RWPE1 (cell line): ENCODE measurements at regions not wholly inside any gene's neighbourhood (a gene's known extent, or its start where the extent isn't known, plus 50 kb on each side); places are given as distances from the start of the nearest gene placed in this dataset.

ENCODE experiments used
- CTCF ChIA-PET: fragments of 350-600 bp; sonication (Branson Sonifier 250); formaldehyde crosslinking; extraction: SDS; loops from one replicate; lab custom pipeline; 2021; lab: Yijun Ruan, JAX
- POLR2A ChIA-PET: fragments of 400-600 bp; formaldehyde crosslinking; extraction: SDS; loops from one replicate; lab custom pipeline; 2020; ENCODE audit warnings: antibody characterized with exemption; ENCODE audit not compliant: low non-redundant PET; lab: Yijun Ruan, JAX
- DNase-seq: peaks from one replicate; pipeline ENCODE4 v3.0.0; 2012; ENCODE audit warnings: low spot score
- H3K27ac ChIP-seq: fragments of 450-650 bp; 2 replicates; pipeline ENCODE4 v1.5.1; 2017
- CTCF ChIP-seq: fragments of 450-650 bp; conservative IDR thresholded peaks from 2 replicates; pipeline ENCODE4 v1.5.1; 2017; ENCODE audit warnings: low read depth, mild to moderate bottlenecking

GRCh38 chr2:228600265-228600664, 418.8 kb upstream of the SPHKAP start:
- POLR2A ChIA-PET = no interaction called here
- H3K27ac ChIP-seq = no peak overlapping the region
- peak; percentile 41 for DNase-seq
- TF ChIP-seq CTCF = no peak
- CTCF ChIA-PET = no interaction called here

GRCh38 chr2:228599781-228600180, 418.3 kb upstream of the SPHKAP start:
- no peak for DNase-seq
- H3K27ac ChIP-seq = no peak overlapping the region
- ChIA-PET POLR2A (no interaction called here), CTCF (no interaction called here)
- no peak for TF ChIP-seq CTCF

GRCh38 chr2:228599297-228599696, 417.8 kb upstream of the SPHKAP start:
- ChIA-PET CTCF (interaction anchor here (0.7 kb wide), 1 partner anchor 421 kb away, joined by 3 read pairs; no protein-coding TSS in a partner anchor), POLR2A (no interaction called here)
- TF ChIP-seq CTCF = no peak
- no peak for DNase-seq
- H3K27ac ChIP-seq = no peak overlapping the region

GRCh38 chr2:228597032-228597431, 415.5 kb upstream of the SPHKAP start:
- TF ChIP-seq CTCF = no peak
- DNase-seq = no peak
- H3K27ac ChIP-seq = no peak overlapping the region
- CTCF ChIA-PET = no interaction called here
- POLR2A ChIA-PET = no interaction called here

GRCh38 chr2:228594012-228594411, 412.5 kb upstream of the SPHKAP start:
- POLR2A ChIA-PET = no interaction called here
- H3K27ac ChIP-seq = no peak overlapping the region
- DNase-seq = no peak
- no peak for TF ChIP-seq CTCF
- CTCF ChIA-PET = no interaction called here

GRCh38 chr2:228592925-228593324, 411.4 kb upstream of the SPHKAP start:
- no peak overlapping the region for H3K27ac ChIP-seq
- CTCF ChIA-PET = no interaction called here
- POLR2A ChIA-PET = no interaction called here
- DNase-seq = no peak
- TF ChIP-seq CTCF = no peak

GRCh38 chr2:228590681-228591080, 409.2 kb upstream of the SPHKAP start:
- no peak overlapping the region for H3K27ac ChIP-seq
- no peak for DNase-seq
- ChIA-PET CTCF (no interaction called here), POLR2A (no interaction called here)
- TF ChIP-seq CTCF = no peak
